Activated T-helper 17 cell treated with anti-CD3 and anti-CD28 coated beads, Interleukin-2, amount 50 U/mL, for 72 hours (primary cell): ENCODE measurements at regions not wholly inside any gene's neighbourhood (a gene's known extent, or its start where the extent isn't known, plus 50 kb on each side); places are given as distances from the start of the nearest gene placed in this dataset.

Source experiments
- ATAC-seq: fragments of 150-1000 bp; cut with Tn5 transposase; replicated peaks from 2 replicates; pipeline ENCODE4 v1.10.0; 2021; ENCODE audit warnings: mild to moderate bottlenecking, moderate library complexity
- H3K27ac Mint-ChIP-seq: one replicate; pipeline ENCODE4 v1.8.0; 2022; ENCODE audit warnings: mixed read lengths
- H3K27me3 Mint-ChIP-seq: one replicate; pipeline ENCODE4 v1.8.0; 2022; ENCODE audit warnings: mixed read lengths
- H3K36me3 Mint-ChIP-seq: one replicate; pipeline ENCODE4 v1.8.0; 2022; ENCODE audit warnings: low read depth, mild to moderate bottlenecking, mixed read lengths
- H3K4me1 Mint-ChIP-seq: one replicate; pipeline ENCODE4 v1.8.0; 2022; ENCODE audit warnings: mixed read lengths
- H3K4me3 Mint-ChIP-seq: one replicate; pipeline ENCODE4 v1.8.0; 2022; ENCODE audit warnings: mild to moderate bottlenecking, mixed read lengths
- H3K9me3 Mint-ChIP-seq: one replicate; pipeline ENCODE4 v1.8.0; 2022; ENCODE audit warnings: mixed read lengths

- ATAC-seq = no peak
- H3K27me3 Mint-ChIP-seq = peaks cover 4% of the 10 kb centered on the region
Measured at GRCh38 chr1:74818241-74818640, 85.3 kb downstream of the TYW3 start.

GRCh38 chr1:74818661-74819456 lies 85.9 kb downstream of the TYW3 start:
- Mint-ChIP-seq H3K27me3 (peaks cover 4% of the 10 kb centered on the region), H3K36me3 (no peaks in the 10 kb centered on the region), H3K27ac (no peak overlapping the region), H3K4me1 (no peaks in the 10 kb centered on the region), H3K4me3 (no peak overlapping the region), H3K9me3 (no peaks in the 10 kb centered on the region)
- ATAC-seq = no peak

More at GRCh38 chr1:74818241-74818640, 85.3 kb downstream of the TYW3 start:
- Mint-ChIP-seq H3K27ac (no peak overlapping the region), H3K4me3 (no peak overlapping the region), H3K9me3 (no peaks in the 10 kb centered on the region), H3K4me1 (no peaks in the 10 kb centered on the region), H3K36me3 (no peaks in the 10 kb centered on the region)

- Mint-ChIP-seq H3K9me3 (no peaks in the 10 kb centered on the region), H3K4me1 (no peaks in the 10 kb centered on the region), H3K27me3 (peaks cover 3% of the 10 kb centered on the region), H3K36me3 (no peaks in the 10 kb centered on the region), H3K4me3 (no peak overlapping the region), H3K27ac (no peak overlapping the region)
- no peak for ATAC-seq
Measured at GRCh38 chr1:74822851-74823401, 90.0 kb downstream of the TYW3 start.

GRCh38 chr1:74824497-74825107 lies 91.7 kb downstream of the TYW3 start:
- Mint-ChIP-seq H3K9me3 (no peaks in the 10 kb centered on the region), H3K4me1 (no peaks in the 10 kb centered on the region), H3K36me3 (no peaks in the 10 kb centered on the region), H3K27me3 (peaks cover 3% of the 10 kb centered on the region), H3K4me3 (no peak overlapping the region), H3K27ac (no peak overlapping the region)
- ATAC-seq = no peak

- Mint-ChIP-seq H3K9me3 (no peaks in the 10 kb centered on the region), H3K27me3 (peaks cover 6% of the 10 kb centered on the region), H3K4me1 (no peaks in the 10 kb centered on the region), H3K36me3 (no peaks in the 10 kb centered on the region), H3K27ac (no peak overlapping the region), H3K4me3 (no peak overlapping the region)
- no peak for ATAC-seq
Measured at GRCh38 chr1:74830766-74831165, 97.8 kb downstream of the TYW3 start.

GRCh38 chr1:74834261-74834660 lies 101.3 kb downstream of the TYW3 start:
- Mint-ChIP-seq H3K9me3 (no peaks in the 10 kb centered on the region), H3K27ac (no peak overlapping the region), H3K4me1 (no peaks in the 10 kb centered on the region), H3K27me3 (peaks cover 3% of the 10 kb centered on the region), H3K36me3 (no peaks in the 10 kb centered on the region), H3K4me3 (no peak overlapping the region)
- ATAC-seq = no peak

GRCh38 chr1:74835051-74835450 lies 102.1 kb downstream of the TYW3 start:
- peaks cover 6% of the 10 kb centered on the region for H3K27me3 Mint-ChIP-seq
- no peaks in the 10 kb centered on the region for H3K36me3 Mint-ChIP-seq
- no peaks in the 10 kb centered on the region for H3K9me3 Mint-ChIP-seq
- H3K4me3 Mint-ChIP-seq = no peak overlapping the region
- no peaks in the 10 kb centered on the region for H3K4me1 Mint-ChIP-seq
- no peak for ATAC-seq
- no peak overlapping the region for H3K27ac Mint-ChIP-seq

- H3K9me3 Mint-ChIP-seq = peaks cover 4% of the 10 kb centered on the region
- H3K4me1 Mint-ChIP-seq = no peaks in the 10 kb centered on the region
- H3K27me3 Mint-ChIP-seq = peaks cover 4% of the 10 kb centered on the region
- H3K36me3 Mint-ChIP-seq = no peaks in the 10 kb centered on the region
- H3K4me3 Mint-ChIP-seq = no peak overlapping the region
- H3K27ac Mint-ChIP-seq = no peak overlapping the region
- ATAC-seq = no peak
Measured at GRCh38 chr1:74842726-74843125, 109.8 kb downstream of the TYW3 start.

- no peaks in the 10 kb centered on the region for H3K36me3 Mint-ChIP-seq
- no peak for ATAC-seq
- no peaks in the 10 kb centered on the region for H3K4me1 Mint-ChIP-seq
- peaks cover 4% of the 10 kb centered on the region for H3K9me3 Mint-ChIP-seq
- H3K27ac Mint-ChIP-seq = no peak overlapping the region
- H3K4me3 Mint-ChIP-seq = no peak overlapping the region
- H3K27me3 Mint-ChIP-seq = no peaks in the 10 kb centered on the region
Measured at GRCh38 chr1:74847715-74848114, 114.8 kb downstream of the TYW3 start.

- H3K27me3 Mint-ChIP-seq = no peaks in the 10 kb centered on the region
- H3K4me1 Mint-ChIP-seq = no peaks in the 10 kb centered on the region
- no peak for ATAC-seq
- H3K36me3 Mint-ChIP-seq = no peaks in the 10 kb centered on the region
- no peaks in the 10 kb centered on the region for H3K9me3 Mint-ChIP-seq
- H3K4me3 Mint-ChIP-seq = no peak overlapping the region
- no peak overlapping the region for H3K27ac Mint-ChIP-seq
Measured at GRCh38 chr1:74853756-74854155, 120.8 kb downstream of the TYW3 start.

- Mint-ChIP-seq H3K27me3 (no peaks in the 10 kb centered on the region), H3K9me3 (peaks cover 9% of the 10 kb centered on the region), H3K36me3 (no peaks in the 10 kb centered on the region), H3K4me3 (no peak overlapping the region), H3K4me1 (no peaks in the 10 kb centered on the region), H3K27ac (no peak overlapping the region)
- ATAC-seq = no peak
Measured at GRCh38 chr1:74856174-74856573, 123.2 kb downstream of the TYW3 start.

GRCh38 chr1:74857676-74858075 lies 124.7 kb downstream of the TYW3 start:
- no peaks in the 10 kb centered on the region for H3K4me1 Mint-ChIP-seq
- no peak overlapping the region for H3K4me3 Mint-ChIP-seq
- no peaks in the 10 kb centered on the region for H3K36me3 Mint-ChIP-seq
- H3K9me3 Mint-ChIP-seq = peaks cover 10% of the 10 kb centered on the region
- H3K27ac Mint-ChIP-seq = no peak overlapping the region
- no peaks in the 10 kb centered on the region for H3K27me3 Mint-ChIP-seq
- ATAC-seq = no peak

- no peaks in the 10 kb centered on the region for H3K4me1 Mint-ChIP-seq
Measured at GRCh38 chr1:74858136-74858535, 125.2 kb downstream of the TYW3 start.

GRCh38 chr1:74861867-74862266 lies 128.9 kb downstream of the TYW3 start:
- ATAC-seq = no peak
- H3K36me3 Mint-ChIP-seq = no peaks in the 10 kb centered on the region
- no peaks in the 10 kb centered on the region for H3K4me1 Mint-ChIP-seq
- peaks cover 10% of the 10 kb centered on the region for H3K9me3 Mint-ChIP-seq
- H3K27ac Mint-ChIP-seq = no peak overlapping the region
- H3K4me3 Mint-ChIP-seq = no peak overlapping the region
- H3K27me3 Mint-ChIP-seq = no peaks in the 10 kb centered on the region

More at GRCh38 chr1:74858136-74858535, 125.2 kb downstream of the TYW3 start:
- Mint-ChIP-seq H3K4me3 (no peak overlapping the region), H3K36me3 (no peaks in the 10 kb centered on the region), H3K27me3 (no peaks in the 10 kb centered on the region), H3K27ac (no peak overlapping the region), H3K9me3 (peaks cover 10% of the 10 kb centered on the region)
- no peak for ATAC-seq

GRCh38 chr1:74869702-74870101 lies 136.8 kb downstream of the TYW3 start:
- no peak for ATAC-seq
- H3K9me3 Mint-ChIP-seq = peaks cover 19% of the 10 kb centered on the region
- H3K4me3 Mint-ChIP-seq = no peak overlapping the region
- no peaks in the 10 kb centered on the region for H3K4me1 Mint-ChIP-seq
- no peak overlapping the region for H3K27ac Mint-ChIP-seq
- H3K27me3 Mint-ChIP-seq = no peaks in the 10 kb centered on the region
- no peaks in the 10 kb centered on the region for H3K36me3 Mint-ChIP-seq
